ENCODE measurements at regions not wholly inside any gene's neighbourhood (a gene's known extent, or its start where the extent isn't known, plus 50 kb on each side); places are given as distances from the start of the nearest gene placed in this dataset.

- CTCF ChIA-PET: no interaction called here
- no peak for DNase-seq (ENCODE audit: extremely low spot score)
- POLR2A ChIA-PET: no interaction called here
- no peak for TF ChIP-seq CTCF (IDR thresholded peaks at IDR 0.05; ENCODE audit: control extremely low read depth, extremely low read depth, low read depth, missing control alignments)
Observed at GRCh38 chrX:51406688-51407519, 74.3 kb downstream of the NUDT10 start.

- no peak for DNase-seq (ENCODE audit: extremely low spot score)
- no peak for TF ChIP-seq CTCF (IDR thresholded peaks at IDR 0.05; ENCODE audit: control extremely low read depth, extremely low read depth, low read depth, missing control alignments)
- ChIA-PET POLR2A (no interaction called here), CTCF (no interaction called here)
Observed at GRCh38 chrX:51404445-51404844, 71.8 kb downstream of the NUDT10 start.

GRCh38 chrX:51395810-51396728, 63.4 kb downstream of the NUDT10 start:
- CTCF ChIA-PET: interaction anchor here (1.4 kb wide), 1 partner anchor 18 kb away, joined by 3 read pairs; no protein-coding TSS in a partner anchor
- no peak for TF ChIP-seq CTCF (IDR thresholded peaks at IDR 0.05; ENCODE audit: control extremely low read depth, extremely low read depth, low read depth, missing control alignments)
- POLR2A ChIA-PET: no interaction called here
- no peak for DNase-seq (ENCODE audit: extremely low spot score)

- no peak for TF ChIP-seq CTCF (IDR thresholded peaks at IDR 0.05; ENCODE audit: control extremely low read depth, extremely low read depth, low read depth, missing control alignments)
- ChIA-PET POLR2A (no interaction called here), CTCF (interaction anchor here (1.4 kb wide), 1 partner anchor 17 kb away, joined by 3 read pairs; no protein-coding TSS in a partner anchor)
- no peak for DNase-seq (ENCODE audit: extremely low spot score)
Observed at GRCh38 chrX:51395480-51395809, 62.8 kb downstream of the NUDT10 start.
